H9 (cell line): ENCODE measurements at regions not wholly inside any gene's neighbourhood (a gene's known extent, or its start where the extent isn't known, plus 50 kb on each side); places are given as distances from the start of the nearest gene placed in this dataset.

Source experiments
- DNase-seq: peaks from one replicate; pipeline ENCODE4 v3.0.0-alpha.2; 2017
- H2AFZ ChIP-seq: one replicate; pipeline ENCODE4 v1.6.1; 2013; ENCODE audit warnings: mild to moderate bottlenecking, low read length, control low read depth, moderate library complexity
- H2AK5ac ChIP-seq: 2 replicates; pipeline ENCODE4 v1.6.1; 2013; ENCODE audit warnings: low read length, control low read depth, mixed read lengths; ENCODE audit not compliant: insufficient read length
- H2BK120ac ChIP-seq: one replicate; pipeline ENCODE4 v1.6.1; 2013; ENCODE audit warnings: low read depth, mild to moderate bottlenecking, low read length, control low read depth, inconsistent platforms; ENCODE audit not compliant: poor library complexity, severe bottlenecking
- H2BK12ac ChIP-seq: 2 replicates; pipeline ENCODE4 v1.6.1; 2013; ENCODE audit warnings: low read length, control low read depth, mixed read lengths, low read depth; ENCODE audit not compliant: insufficient read length
- H2BK15ac ChIP-seq: 2 replicates; pipeline ENCODE4 v1.6.1; 2013; ENCODE audit warnings: low read depth, low read length, control low read depth
- H2BK20ac ChIP-seq: one replicate; pipeline ENCODE4 v1.6.1; 2013; ENCODE audit warnings: low read depth, mild to moderate bottlenecking, low read length, control low read depth, inconsistent platforms; ENCODE audit not compliant: poor library complexity, severe bottlenecking
- H2BK5ac ChIP-seq: 2 replicates; pipeline ENCODE4 v1.6.1; 2013; ENCODE audit warnings: low read length, control low read depth, mixed read lengths; ENCODE audit not compliant: insufficient read length
- H3K14ac ChIP-seq: 2 replicates; pipeline ENCODE4 v1.6.1; 2013; ENCODE audit warnings: low read length, control low read depth; ENCODE audit not compliant: insufficient read depth
- H3K18ac ChIP-seq: 2 replicates; pipeline ENCODE4 v1.6.1; 2013; ENCODE audit warnings: low read depth, mild to moderate bottlenecking, mixed read lengths, low read length, control low read depth; ENCODE audit not compliant: insufficient read length
- H3K23ac ChIP-seq: 2 replicates; pipeline ENCODE4 v1.6.1; 2013; ENCODE audit warnings: low read length, control low read depth, mixed read lengths, low read depth; ENCODE audit not compliant: insufficient read length
- H3K23me2 ChIP-seq: 2 replicates; pipeline ENCODE4 v1.6.1; 2013; ENCODE audit warnings: low read depth, mild to moderate bottlenecking, mixed read lengths, low read length, control low read depth; ENCODE audit not compliant: insufficient read length, poor library complexity, severe bottlenecking
- H3K27ac ChIP-seq: 2 replicates; pipeline ENCODE4 v1.5.1; 2013; ENCODE audit warnings: low read length, control low read depth, mixed read lengths, low read depth; ENCODE audit not compliant: insufficient read length
- H3K27me3 ChIP-seq: 2 replicates; pipeline ENCODE4 v1.6.1; 2013; ENCODE audit warnings: low read length, control low read depth, inconsistent platforms; ENCODE audit not compliant: insufficient read depth
- H3K4ac ChIP-seq: 2 replicates; pipeline ENCODE4 v1.6.1; 2013; ENCODE audit warnings: low read depth, mild to moderate bottlenecking, control low read depth, inconsistent platforms, low read length, moderate library complexity
- H3K4me1 ChIP-seq: 2 replicates; pipeline ENCODE4 v1.6.1; 2013; ENCODE audit warnings: low read length, control low read depth, inconsistent platforms; ENCODE audit not compliant: insufficient read depth
- H3K4me2 ChIP-seq: 2 replicates; pipeline ENCODE4 v1.6.1; 2013; ENCODE audit warnings: low read length, control low read depth, mixed read lengths; ENCODE audit not compliant: insufficient read length, insufficient read depth
- H3K56ac ChIP-seq: 2 replicates; pipeline ENCODE4 v1.6.1; 2013; ENCODE audit warnings: low read depth, mild to moderate bottlenecking, mixed read lengths, low read length, control low read depth; ENCODE audit not compliant: insufficient read length
- H3K79me1 ChIP-seq: 2 replicates; pipeline ENCODE4 v1.6.1; 2013; ENCODE audit warnings: low read depth, mild to moderate bottlenecking, moderate library complexity, low read length, control low read depth, inconsistent platforms; ENCODE audit not compliant: insufficient read depth, poor library complexity, severe bottlenecking
- H3K79me2 ChIP-seq: 2 replicates; pipeline ENCODE4 v1.6.1; 2013; ENCODE audit warnings: low read length, control low read depth, inconsistent platforms; ENCODE audit not compliant: insufficient read depth
- H3K9ac ChIP-seq: 2 replicates; pipeline ENCODE4 v1.6.1; 2013; ENCODE audit warnings: low read length, control low read depth, mixed read lengths; ENCODE audit not compliant: insufficient read length; ENCODE audit errors: extremely low read depth
- H3K9me3 ChIP-seq: one replicate; pipeline ENCODE4 v1.6.1; 2013; ENCODE audit warnings: low read depth, low read length, inconsistent platforms; ENCODE audit not compliant: control insufficient read depth
- H3T11ph ChIP-seq: one replicate; pipeline ENCODE4 v1.6.1; 2013; ENCODE audit warnings: mild to moderate bottlenecking, low read length, control low read depth, inconsistent platforms
- H4K20me1 ChIP-seq: one replicate; pipeline ENCODE4 v1.6.1; 2013; ENCODE audit not compliant: control insufficient read depth, insufficient read length, insufficient read depth
- H4K5ac ChIP-seq: 2 replicates; pipeline ENCODE4 v1.6.1; 2013; ENCODE audit warnings: low read depth, mild to moderate bottlenecking, mixed read lengths, low read length, control low read depth; ENCODE audit not compliant: insufficient read length
- H4K8ac ChIP-seq: replicated peaks from 2 replicates; pipeline ENCODE4 v1.6.1; 2013; ENCODE audit warnings: low read length, control low read depth, mixed read lengths, low read depth; ENCODE audit not compliant: insufficient read length
- H4K91ac ChIP-seq: 2 replicates; pipeline ENCODE4 v1.6.1; 2013; ENCODE audit warnings: low read depth, mild to moderate bottlenecking, moderate library complexity, mixed read lengths, low read length, control low read depth; ENCODE audit not compliant: insufficient read length
- H3K27ac Mint-ChIP-seq, 3 experiments: 2 replicates in 2 of 3; 3 replicates in 1 of 3; pipeline ENCODE4 v1.8.0; 2020 to 2021; ENCODE audit warnings: mixed read lengths in 3 of 3, mild to moderate bottlenecking in 1 of 3, moderate library complexity in 1 of 3
- H3K27me3 Mint-ChIP-seq: 2 replicates; pipeline ENCODE4 v1.8.0; 2021; ENCODE audit warnings: low read depth, mild to moderate bottlenecking, moderate library complexity, mixed read lengths
- H3K36me3 Mint-ChIP-seq, 3 experiments: 2 replicates in 2 of 3; 3 replicates in 1 of 3; pipeline ENCODE4 v1.8.0; 2020 to 2021; ENCODE audit warnings: low read depth in 3 of 3, mixed read lengths in 3 of 3; ENCODE audit not compliant: insufficient read depth in 1 of 3
- H3K4me1 Mint-ChIP-seq, 2 experiments: 2 replicates each; pipeline ENCODE4 v1.8.0; 2020; ENCODE audit warnings: mixed read lengths in 2 of 2
- H3K4me3 Mint-ChIP-seq, 2 experiments: 2 replicates in 1 of 2; 3 replicates in 1 of 2; pipeline ENCODE4 v1.8.0; 2020 to 2021; ENCODE audit warnings: mild to moderate bottlenecking in 2 of 2, mixed read lengths in 2 of 2, moderate library complexity in 1 of 2
- H3K9me3 Mint-ChIP-seq, 2 experiments: 2 replicates in 1 of 2; 3 replicates in 1 of 2; pipeline ENCODE4 v1.8.0; 2020; ENCODE audit warnings: mild to moderate bottlenecking in 2 of 2, mixed read lengths in 2 of 2, moderate library complexity in 1 of 2
- CTCF ChIP-seq: fragments of 200-600 bp; sonication (generic); conservative IDR thresholded peaks from 3 replicates; pipeline ENCODE4 v1.8.0; 2021; ENCODE audit warnings: antibody characterized with exemption, mild to moderate bottlenecking
- WGBS: extraction: QIAGEN DNeasy Blood & Tissue Kit; methylation state at CpG from one replicate; pipeline ENCODE4 v1.1.7; 2013; ENCODE audit warnings: missing lambda C conversion rate, low lambda C conversion rate, mixed read lengths; ENCODE audit not compliant: insufficient read length; ENCODE audit errors: extremely low coverage; 5-methylcytosine and 5-hydroxymethylcytosine counted together

- H2BK120ac ChIP-seq, result no peak overlapping the region
- 0 out of 4 replicates have a peak, but pooled peaks cover 0 to 2% of the 10 kb centered on the region in 2 experiments for H3K4me1 Mint-ChIP-seq
- no peaks in the 10 kb centered on the region for H3K27me3 ChIP-seq
- H3K9me3 ChIP-seq, result peaks cover 4% of the 10 kb centered on the region
- H3K4ac ChIP-seq, result no peak overlapping the region
- H2BK15ac ChIP-seq, result no peak overlapping the region
- no peak for DNase-seq
- H3K27ac Mint-ChIP-seq, result no peak overlapping the region
- no peak overlapping the region for H4K91ac ChIP-seq
- no peak overlapping the region for H2AK5ac ChIP-seq
- H2BK5ac ChIP-seq, result no peak overlapping the region
- no peak overlapping the region for H2BK20ac ChIP-seq
- no peak overlapping the region for H3K56ac ChIP-seq
- WGBS, result no CpG with 5 or more reads among the region's 3 CpGs
- no peak overlapping the region for H3K23ac ChIP-seq
- no peak overlapping the region for H3K4me2 ChIP-seq
- no peak overlapping the region for H4K8ac ChIP-seq
- no peak overlapping the region for H2AFZ ChIP-seq
- H3K79me2 ChIP-seq, result no peaks in the 10 kb centered on the region
- TF ChIP-seq CTCF, result no peak
- no peak overlapping the region for H3K4me3 Mint-ChIP-seq
- no peak overlapping the region for H2BK12ac ChIP-seq
- H3K27ac ChIP-seq, result no peak overlapping the region
- H3K23me2 ChIP-seq, result no peaks in the 10 kb centered on the region
- no peaks in the 10 kb centered on the region for H3K4me1 ChIP-seq
- H3K9ac ChIP-seq, result no peak overlapping the region
- H3K79me1 ChIP-seq, result no peaks in the 10 kb centered on the region
- H4K20me1 ChIP-seq, result no peaks in the 10 kb centered on the region
- H3K14ac ChIP-seq, result no peak overlapping the region
- no peak overlapping the region for H3K18ac ChIP-seq
- H3K9me3 Mint-ChIP-seq, result peaks cover 14 to 16% of the 10 kb centered on the region in 2 experiments
- no peak overlapping the region for H3T11ph ChIP-seq
- peaks cover 2 to 11% (median 5%) of the 10 kb centered on the region in 3 experiments; a peak in 4 of 7 replicates for H3K36me3 Mint-ChIP-seq
- H4K5ac ChIP-seq, result no peak overlapping the region
- H3K27me3 Mint-ChIP-seq, result peaks cover 2% of the 10 kb centered on the region
Observed at GRCh38 chr19:31983647-31984046, 361.8 kb upstream of the ZNF507 start.
